Left colon (tissue), 2 donors: ENCODE measurements at regions not wholly inside any gene's neighbourhood (a gene's known extent, or its start where the extent isn't known, plus 50 kb on each side); places are given as distances from the start of the nearest gene placed in this dataset.
"Not testable (repeated sequence)": the region's sequence is repeated elsewhere in the genome, so short reads cannot be mapped to it uniquely, and the experiment has no call there.

Source experiments
- ATAC-seq: fragments of 200-7000 bp; cut with Tn5 transposase; one replicate; pipeline ENCODE4 v1.9.1; 2020; ENCODE audit warnings: mild to moderate bottlenecking, moderate library complexity
- DNase-seq, 2 donors: peaks; one replicate each; pipeline ENCODE4 v3.0.0-alpha.2; 2020
- intact Hi-C, 2 donors: fragments of 100-400 bp; cut with DNase I in 1 of 2; cut with micrococcal nuclease in 1 of 2; formaldehyde crosslinking; loops; one replicate each; pipeline versions ENCODE4 v1.11.2 to v1.14.0; 2022; cut with DNase I, micrococcal nuclease
- donor health status: DM: no; HTN: no; CAD: no.
- donor health status: DM: yes; HTN: yes; CAD: no.

GRCh38 chr21:25199944-25200343 is 407.3 kb downstream of the MRPL39 start:
- intact Hi-C loops, result no loop called here
- ATAC-seq (no peak), DNase-seq (no peak)

GRCh38 chr21:25191141-25191540 is 416.1 kb downstream of the MRPL39 start:
- intact Hi-C loops, result no loop called here
- DNase-seq, result no peak
- ATAC-seq, result no peak

GRCh38 chr21:25189497-25189896 is 417.8 kb downstream of the MRPL39 start:
- ATAC-seq, result no peak
- intact Hi-C loops, result no loop called here
- DNase-seq, result no peak

GRCh38 chr21:25188677-25189079 is 418.6 kb downstream of the MRPL39 start:
- no peak for DNase-seq
- ATAC-seq, result no peak
- intact Hi-C loops, result no loop called here

GRCh38 chr21:25186273-25186672 is 421.0 kb downstream of the MRPL39 start:
- no peak for ATAC-seq
- intact Hi-C loops, result no loop called here
- no peak for DNase-seq

- DNase-seq, result no peak
- ATAC-seq, result no peak
- intact Hi-C loops, result no loop called here
These were observed 423.7 kb downstream of the MRPL39 start for GRCh38 chr21:25183577-25183976.

DNA sequence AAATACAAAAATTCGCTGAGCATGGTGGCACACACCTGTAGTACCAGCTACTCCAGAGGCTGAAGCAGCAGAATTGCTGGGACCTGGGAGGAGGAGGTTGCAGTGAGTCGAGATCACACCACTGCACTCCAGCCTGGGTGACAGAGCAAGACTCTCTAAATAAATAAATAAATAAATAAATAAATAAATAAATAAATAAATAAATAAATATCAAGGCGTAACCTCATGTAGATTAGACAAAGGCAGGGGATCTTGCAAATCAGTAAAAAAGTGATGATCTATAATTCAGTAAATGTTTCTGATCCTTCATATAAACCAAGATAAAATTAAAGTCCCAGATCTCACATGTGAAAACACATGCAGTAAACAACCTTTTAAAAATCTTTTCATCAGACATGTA is 425.6 kb downstream of the MRPL39 start:
- DNase-seq, ATAC-seq, intact Hi-C loops: not testable (repeated sequence)

- DNase-seq, result no peak
- intact Hi-C loops, result no loop called here
These were observed 428.2 kb downstream of the MRPL39 start for GRCh38 chr21:25179116-25179515.

GRCh38 chr21:25176637-25177412 is 430.5 kb downstream of the MRPL39 start:
- no peak for ATAC-seq
- DNase-seq, result no peak
- intact Hi-C loops, result no loop called here

More at GRCh38 chr21:25179116-25179515, 428.2 kb downstream of the MRPL39 start:
- ATAC-seq, result no peak

DNA sequence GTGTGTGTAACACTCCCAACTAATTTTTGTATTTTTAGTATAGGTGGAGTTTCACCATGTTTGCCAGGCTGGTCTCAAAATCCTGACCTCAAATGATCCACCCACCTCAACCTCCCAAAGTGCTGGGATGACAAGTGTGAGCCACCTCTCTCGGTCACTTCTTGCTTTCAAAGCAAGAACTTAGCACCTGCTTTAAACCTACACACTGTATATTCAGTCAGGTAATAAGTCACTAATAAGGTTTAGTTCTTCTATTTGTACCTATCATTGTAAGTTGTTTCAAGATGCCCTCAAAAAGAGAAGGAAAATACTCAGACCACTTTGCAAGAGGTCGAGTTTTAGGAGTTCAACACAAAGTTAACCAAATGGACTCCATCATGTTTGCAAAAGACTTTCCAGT is 431.3 kb downstream of the MRPL39 start:
- ATAC-seq, result no peak
- intact Hi-C loops, result no loop called here
- no peak for DNase-seq

DNA sequence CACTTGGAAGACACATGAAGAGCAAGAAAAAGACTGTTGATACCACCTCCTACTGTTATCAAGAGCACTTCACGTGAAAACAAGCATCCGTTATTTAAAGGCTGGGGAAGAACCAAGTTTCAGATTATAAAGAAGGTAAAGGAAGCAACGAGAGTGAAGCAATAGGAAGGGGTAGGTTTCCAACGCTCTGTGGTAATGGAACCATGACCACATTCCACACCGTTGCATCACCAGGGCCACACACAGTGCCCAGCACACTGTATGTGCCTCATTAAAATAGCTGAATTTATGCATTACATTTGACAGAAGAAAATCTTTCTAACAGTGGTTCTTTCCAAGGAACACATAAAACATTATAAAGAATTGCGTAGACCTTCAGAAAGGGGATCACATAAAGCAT is 435.8 kb downstream of the MRPL39 start:
- ATAC-seq, result no peak
- intact Hi-C loops, result no loop called here
- DNase-seq, result no peak

GRCh38 chr21:25170681-25171080 is 436.6 kb downstream of the MRPL39 start:
- DNase-seq, result no peak
- intact Hi-C loops, result no loop called here

DNA sequence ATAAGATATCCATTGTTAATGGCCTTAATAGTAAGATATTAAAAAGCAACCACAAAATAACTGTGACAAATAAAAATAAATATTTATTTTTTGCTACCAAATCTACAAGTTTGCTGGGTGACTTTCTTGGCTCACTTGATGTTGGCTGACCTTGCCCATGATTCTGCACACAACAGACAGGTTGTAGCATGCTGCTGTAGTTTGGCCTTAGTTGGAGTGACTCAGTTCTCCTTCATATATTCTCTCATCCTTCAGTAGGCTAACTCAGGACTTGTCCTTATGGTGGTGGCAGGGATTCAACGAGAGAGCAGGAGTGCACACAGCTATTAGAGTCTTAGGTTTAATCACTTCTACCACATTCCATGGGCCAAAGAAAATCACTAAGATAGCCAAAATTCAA is 437.9 kb downstream of the MRPL39 start:
- no peak for ATAC-seq
- DNase-seq, result no peak
- intact Hi-C loops, result no loop called here

More at GRCh38 chr21:25170681-25171080, 436.6 kb downstream of the MRPL39 start:
- no peak for ATAC-seq

GRCh38 chr21:25166904-25167303 is 440.4 kb downstream of the MRPL39 start:
- DNase-seq, intact Hi-C loops, ATAC-seq: not testable (repeated sequence)

DNA sequence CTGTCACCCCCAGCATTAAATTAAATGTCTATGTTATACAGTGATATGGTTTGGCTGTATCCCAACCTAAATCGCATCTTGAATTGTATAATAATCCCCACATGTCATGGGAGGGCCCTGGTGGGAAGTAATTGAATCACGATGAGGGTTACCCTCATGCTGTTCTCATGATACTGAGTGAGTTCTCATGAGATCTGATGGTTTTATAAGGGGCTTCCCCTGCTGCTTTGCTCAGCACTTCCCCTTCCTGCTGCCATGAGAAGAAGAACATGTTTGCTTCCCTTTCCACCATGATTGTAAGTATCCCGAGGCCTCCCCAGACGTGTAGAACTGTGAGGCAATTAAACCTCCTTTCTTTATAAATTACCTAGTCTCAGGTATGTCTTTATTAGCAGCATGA is 445.7 kb downstream of the MRPL39 start:
- ATAC-seq, result no peak
- no peak for DNase-seq
- intact Hi-C loops, result no loop called here

DNA sequence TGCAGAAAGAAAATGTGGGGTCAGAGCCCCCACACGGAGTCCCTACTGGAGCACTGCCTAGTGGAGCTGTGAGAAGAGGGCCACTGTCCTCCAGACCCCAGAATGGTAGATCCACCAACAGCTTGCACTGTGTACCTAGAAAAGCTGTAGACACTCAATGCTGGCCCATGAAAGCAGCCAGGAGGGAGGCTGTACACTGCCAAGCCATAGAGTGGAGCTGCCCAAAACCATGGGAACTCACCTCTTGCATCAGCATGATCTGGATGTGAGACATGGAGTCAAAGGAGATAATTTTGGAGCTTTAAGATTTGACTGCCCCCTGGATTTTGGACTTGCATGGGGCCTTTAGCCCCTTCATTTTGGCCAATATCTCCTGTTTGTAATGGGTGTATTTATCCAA is 452.3 kb downstream of the MRPL39 start:
- DNase-seq, intact Hi-C loops, ATAC-seq: not testable (repeated sequence)

DNA sequence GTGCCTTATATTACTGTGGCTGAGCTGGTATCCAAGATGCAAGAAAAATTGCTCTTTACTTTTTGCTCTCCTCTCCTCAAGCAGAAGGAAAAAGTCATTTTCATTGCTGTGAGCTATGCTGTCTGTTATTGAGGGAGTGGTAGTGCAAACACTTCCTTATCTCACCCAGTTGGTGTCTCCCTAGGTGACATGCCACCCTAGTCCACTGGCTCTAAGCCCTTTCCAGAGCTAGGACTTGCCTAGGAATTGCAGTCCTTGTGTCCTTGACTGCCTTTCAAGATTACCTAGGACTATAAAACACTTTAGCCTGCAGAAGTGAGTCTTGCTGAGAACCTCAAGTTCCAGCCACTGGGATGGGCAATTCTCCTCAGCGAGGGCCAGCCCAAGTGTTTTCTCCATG is 458.3 kb downstream of the MRPL39 start:
- ATAC-seq, result peak; percentile 99
- intact Hi-C loops, result no loop called here
- peak; percentile 10 to 56 for DNase-seq

DNA sequence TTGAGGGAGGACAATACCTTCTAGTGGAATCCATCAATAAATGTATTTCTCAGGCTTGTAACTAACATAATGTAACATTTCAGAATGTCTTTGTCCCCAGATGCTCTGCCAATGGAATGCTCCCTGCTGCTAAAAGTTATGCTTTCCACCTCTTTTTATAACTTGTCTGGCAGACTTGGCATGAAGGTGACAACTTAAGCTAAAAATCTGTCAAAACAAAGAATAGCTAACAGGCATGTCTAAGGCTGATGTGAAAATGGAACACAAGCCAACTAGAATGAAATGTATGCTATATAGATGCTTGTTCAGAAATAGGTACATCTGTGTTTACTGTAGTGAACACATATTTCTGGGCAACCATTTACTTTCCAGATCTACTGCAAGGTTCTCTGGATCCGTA is 467.9 kb downstream of the MRPL39 start:
- no peak for DNase-seq
- ATAC-seq, result no peak
- intact Hi-C loops, result no loop called here

GRCh38 chr21:25133939-25134338 is 473.3 kb downstream of the MRPL39 start:
- DNase-seq (no peak), ATAC-seq (no peak)
- intact Hi-C loops, result no loop called here

- DNase-seq (no peak), ATAC-seq (no peak)
- intact Hi-C loops, result no loop called here
These were observed 479.5 kb downstream of the MRPL39 start for GRCh38 chr21:25127811-25128210.

GRCh38 chr21:25127007-25127406 is 480.3 kb downstream of the MRPL39 start:
- DNase-seq (no peak), ATAC-seq (no peak)
- intact Hi-C loops, result no loop called here
